ACHN (cell line): ENCODE measurements at regions not wholly inside any gene's neighbourhood (a gene's known extent, or its start where the extent isn't known, plus 50 kb on each side); places are given as distances from the start of the nearest gene placed in this dataset.
"Not testable (repeated sequence)": the region's sequence is repeated elsewhere in the genome, so short reads cannot be mapped to it uniquely, and the experiment has no call there.

Experiments used
- DNase-seq: peaks from one replicate; pipeline ENCODE4 v3.0.0-alpha.2; 2015
- in situ Hi-C: cut with HindIII; loops from 2 replicates; pipeline ENCODE4 v1.10.0; 2017; ENCODE audit warnings: low sequenced_read_pairs, low pct_ligation_motif_present, low pct_unique_long_range_greater_than_20kb

GRCh38 chr3:64368257-64369020, 143.2 kb upstream of the PRICKLE2 start:
- no peak for DNase-seq
- in situ Hi-C loops = no loop called here

- DNase-seq = no peak
- in situ Hi-C loops = no loop called here
Observed at GRCh38 chr3:64365877-64366276, 140.6 kb upstream of the PRICKLE2 start.

GRCh38 chr3:64363842-64364241, 138.6 kb upstream of the PRICKLE2 start:
- no peak for DNase-seq
- in situ Hi-C loops = no loop called here

GRCh38 chr3:64361962-64362735, 136.9 kb upstream of the PRICKLE2 start:
- in situ Hi-C loops = no loop called here
- DNase-seq = no peak

GRCh38 chr3:64361036-64361435, 135.8 kb upstream of the PRICKLE2 start:
- in situ Hi-C loops = not testable (repeated sequence)

GRCh38 chr3:64360280-64360679, 135.0 kb upstream of the PRICKLE2 start:
- DNase-seq = no peak
- in situ Hi-C loops = no loop called here

More at GRCh38 chr3:64361036-64361435, 135.8 kb upstream of the PRICKLE2 start:
- DNase-seq = not testable (repeated sequence)

GRCh38 chr3:64359735-64360134, 134.5 kb upstream of the PRICKLE2 start:
- in situ Hi-C loops = no loop called here
- DNase-seq = no peak

- DNase-seq = no peak
- in situ Hi-C loops = no loop called here
Observed at GRCh38 chr3:64358853-64359252, 133.6 kb upstream of the PRICKLE2 start.

- in situ Hi-C loops = no loop called here
- DNase-seq = no peak
Observed at GRCh38 chr3:64358176-64358575, 132.9 kb upstream of the PRICKLE2 start.

GRCh38 chr3:64357481-64357880, 132.2 kb upstream of the PRICKLE2 start:
- in situ Hi-C loops = no loop called here

GRCh38 chr3:64355401-64355807, 130.1 kb upstream of the PRICKLE2 start:
- peak; percentile 54 for DNase-seq
- in situ Hi-C loops = no loop called here

More at GRCh38 chr3:64357481-64357880, 132.2 kb upstream of the PRICKLE2 start:
- DNase-seq = no peak

- DNase-seq = no peak
- in situ Hi-C loops = no loop called here
Observed at GRCh38 chr3:64354956-64355355, 129.7 kb upstream of the PRICKLE2 start.

- in situ Hi-C loops = no loop called here
- DNase-seq = no peak
Observed at GRCh38 chr3:64354221-64354620, 129.0 kb upstream of the PRICKLE2 start.

GRCh38 chr3:64353226-64353625, 128.0 kb upstream of the PRICKLE2 start:
- in situ Hi-C loops = no loop called here
- DNase-seq = no peak

- in situ Hi-C loops = no loop called here
- no peak for DNase-seq
Observed at GRCh38 chr3:64352639-64352992, 127.3 kb upstream of the PRICKLE2 start.

- peak; percentile 25 for DNase-seq
Observed at GRCh38 chr3:64351713-64352638, 126.7 kb upstream of the PRICKLE2 start.

GRCh38 chr3:64349551-64349950, 124.3 kb upstream of the PRICKLE2 start:
- DNase-seq = no peak
- in situ Hi-C loops = no loop called here

More at GRCh38 chr3:64351713-64352638, 126.7 kb upstream of the PRICKLE2 start:
- in situ Hi-C loops = no loop called here

- no peak for DNase-seq
- in situ Hi-C loops = no loop called here
Observed at GRCh38 chr3:64345371-64345770, 120.1 kb upstream of the PRICKLE2 start.

GRCh38 chr3:64344721-64345207, 119.5 kb upstream of the PRICKLE2 start:
- DNase-seq = no peak

More at GRCh38 chr3:64344721-64345207, 119.5 kb upstream of the PRICKLE2 start:
- in situ Hi-C loops = no loop called here
